ENCODE measurements at regions not wholly inside any gene's neighbourhood (a gene's known extent, or its start where the extent isn't known, plus 50 kb on each side); places are given as distances from the start of the nearest gene placed in this dataset.

- TF ChIP-seq PRDM2 (tag by site-specific recombination; IDR thresholded peaks at IDR 0.05; ENCODE audit: borderline replicate concordance) (no peak), ZNF585B (tag by site-specific recombination; IDR thresholded peaks at IDR 0.05) (no peak), ZNF248 (tag by site-specific recombination; IDR thresholded peaks at IDR 0.05) (no peak), ZNF341 (tag by site-specific recombination; IDR thresholded peaks at IDR 0.05; ENCODE audit: low read depth) (no peak)
- TF ChIP-seq, protein P1, sequence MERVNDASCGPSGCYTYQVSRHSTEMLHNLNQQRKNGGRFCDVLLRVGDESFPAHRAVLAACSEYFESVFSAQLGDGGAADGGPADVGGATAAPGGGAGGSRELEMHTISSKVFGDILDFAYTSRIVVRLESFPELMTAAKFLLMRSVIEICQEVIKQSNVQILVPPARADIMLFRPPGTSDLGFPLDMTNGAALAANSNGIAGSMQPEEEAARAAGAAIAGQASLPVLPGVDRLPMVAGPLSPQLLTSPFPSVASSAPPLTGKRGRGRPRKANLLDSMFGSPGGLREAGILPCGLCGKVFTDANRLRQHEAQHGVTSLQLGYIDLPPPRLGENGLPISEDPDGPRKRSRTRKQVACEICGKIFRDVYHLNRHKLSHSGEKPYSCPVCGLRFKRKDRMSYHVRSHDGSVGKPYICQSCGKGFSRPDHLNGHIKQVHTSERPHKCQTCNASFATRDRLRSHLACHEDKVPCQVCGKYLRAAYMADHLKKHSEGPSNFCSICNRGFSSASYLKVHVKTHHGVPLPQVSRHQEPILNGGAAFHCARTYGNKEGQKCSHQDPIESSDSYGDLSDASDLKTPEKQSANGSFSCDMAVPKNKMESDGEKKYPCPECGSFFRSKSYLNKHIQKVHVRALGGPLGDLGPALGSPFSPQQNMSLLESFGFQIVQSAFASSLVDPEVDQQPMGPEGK (tag by site-specific recombination; IDR thresholded peaks at IDR 0.05): no peak
Measured at GRCh38 chr20:60108397-60108796, 150.2 kb downstream of the CDH26 start (continued).

DNA sequence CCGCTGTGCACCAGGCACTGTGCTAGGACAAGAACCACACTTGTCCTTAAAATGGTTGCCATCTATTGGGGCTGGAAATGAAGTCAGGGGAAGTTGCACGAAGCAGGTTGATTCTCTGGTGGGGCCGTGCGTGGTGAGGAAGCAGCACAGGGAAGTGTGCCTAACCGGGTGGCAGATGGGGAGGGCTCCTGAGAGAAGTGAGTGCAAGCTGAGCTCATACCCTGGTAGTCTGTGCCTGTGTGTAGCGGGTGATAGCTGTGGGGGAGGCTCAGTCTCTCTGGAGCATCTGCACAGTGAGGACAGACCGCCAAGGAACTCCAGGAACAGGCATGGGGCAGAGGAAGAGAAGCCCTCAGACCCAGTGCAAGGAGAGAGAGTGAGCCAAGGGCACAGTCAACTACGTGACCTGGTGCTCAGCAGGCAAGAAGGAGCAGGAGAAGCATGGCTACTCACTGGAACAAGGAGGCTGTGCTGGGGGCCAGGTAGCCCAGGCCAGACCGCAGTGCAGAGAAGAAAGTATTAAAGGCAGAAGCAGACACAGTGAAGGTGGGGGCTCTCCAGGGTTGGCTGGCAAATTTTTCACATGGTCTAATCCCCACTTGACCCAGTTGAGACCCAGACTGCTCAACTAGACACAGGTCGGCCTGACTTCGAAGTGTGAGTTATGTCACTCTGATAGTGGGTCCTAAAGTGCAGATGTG, 155.0 kb downstream of the CDH26 start:
- CTCF ChIA-PET: no interaction called here
- Histone ChIP-seq H3K9me3 (ENCODE audit: control insufficient read depth, insufficient read depth, low read depth, low read length) (no peaks in the 10 kb centered on the region), H3K36me3 (ENCODE audit: control insufficient read depth in 2 of 2, insufficient read depth in 1 of 2, low read length in 2 of 2) (no peaks in the 10 kb centered on the region), H3K27ac (ENCODE audit: extremely low read depth, low read depth, low read length) (no peak overlapping the region), H3K4me3 (ENCODE audit: low read depth, low read length) (no peak overlapping the region), H3K4me1 (ENCODE audit: control insufficient read depth, insufficient read depth, low read length) (no peaks in the 10 kb centered on the region)
- POLR2A ChIA-PET: no interaction called here
- no peak for TF ChIP-seq WT1 (tag by site-specific recombination; IDR thresholded peaks at IDR 0.05)
- no peak for TF ChIP-seq ZFP37 (tag by site-specific recombination; IDR thresholded peaks at IDR 0.05)
- no peak for TF ChIP-seq HOXA7 (CRISPR knock-in tag; IDR thresholded peaks at IDR 0.05; ENCODE audit: borderline replicate concordance)
- no peak for TF ChIP-seq ZNF157 (tag by site-specific recombination; IDR thresholded peaks at IDR 0.05)
- TF ChIP-seq, protein P2, sequence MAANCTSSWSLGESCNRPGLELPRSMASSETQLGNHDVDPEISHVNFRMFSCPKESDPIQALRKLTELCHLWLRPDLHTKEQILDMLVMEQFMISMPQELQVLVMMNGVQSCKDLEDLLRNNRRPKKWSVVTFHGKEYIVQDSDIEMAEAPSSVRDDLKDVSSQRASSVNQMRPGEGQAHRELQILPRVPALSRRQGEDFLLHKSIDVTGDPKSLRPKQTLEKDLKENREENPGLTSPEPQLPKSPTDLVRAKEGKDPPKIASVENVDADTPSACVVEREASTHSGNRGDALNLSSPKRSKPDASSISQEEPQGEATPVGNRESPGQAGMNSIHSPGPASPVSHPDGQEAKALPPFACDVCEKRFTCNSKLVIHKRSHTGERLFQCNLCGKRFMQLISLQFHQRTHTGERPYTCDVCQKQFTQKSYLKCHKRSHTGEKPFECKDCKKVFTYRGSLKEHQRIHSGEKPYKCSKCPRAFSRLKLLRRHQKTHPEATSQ (tag by site-specific recombination; IDR thresholded peaks at IDR 0.05): no peak
- TF ChIP-seq, protein P3, sequence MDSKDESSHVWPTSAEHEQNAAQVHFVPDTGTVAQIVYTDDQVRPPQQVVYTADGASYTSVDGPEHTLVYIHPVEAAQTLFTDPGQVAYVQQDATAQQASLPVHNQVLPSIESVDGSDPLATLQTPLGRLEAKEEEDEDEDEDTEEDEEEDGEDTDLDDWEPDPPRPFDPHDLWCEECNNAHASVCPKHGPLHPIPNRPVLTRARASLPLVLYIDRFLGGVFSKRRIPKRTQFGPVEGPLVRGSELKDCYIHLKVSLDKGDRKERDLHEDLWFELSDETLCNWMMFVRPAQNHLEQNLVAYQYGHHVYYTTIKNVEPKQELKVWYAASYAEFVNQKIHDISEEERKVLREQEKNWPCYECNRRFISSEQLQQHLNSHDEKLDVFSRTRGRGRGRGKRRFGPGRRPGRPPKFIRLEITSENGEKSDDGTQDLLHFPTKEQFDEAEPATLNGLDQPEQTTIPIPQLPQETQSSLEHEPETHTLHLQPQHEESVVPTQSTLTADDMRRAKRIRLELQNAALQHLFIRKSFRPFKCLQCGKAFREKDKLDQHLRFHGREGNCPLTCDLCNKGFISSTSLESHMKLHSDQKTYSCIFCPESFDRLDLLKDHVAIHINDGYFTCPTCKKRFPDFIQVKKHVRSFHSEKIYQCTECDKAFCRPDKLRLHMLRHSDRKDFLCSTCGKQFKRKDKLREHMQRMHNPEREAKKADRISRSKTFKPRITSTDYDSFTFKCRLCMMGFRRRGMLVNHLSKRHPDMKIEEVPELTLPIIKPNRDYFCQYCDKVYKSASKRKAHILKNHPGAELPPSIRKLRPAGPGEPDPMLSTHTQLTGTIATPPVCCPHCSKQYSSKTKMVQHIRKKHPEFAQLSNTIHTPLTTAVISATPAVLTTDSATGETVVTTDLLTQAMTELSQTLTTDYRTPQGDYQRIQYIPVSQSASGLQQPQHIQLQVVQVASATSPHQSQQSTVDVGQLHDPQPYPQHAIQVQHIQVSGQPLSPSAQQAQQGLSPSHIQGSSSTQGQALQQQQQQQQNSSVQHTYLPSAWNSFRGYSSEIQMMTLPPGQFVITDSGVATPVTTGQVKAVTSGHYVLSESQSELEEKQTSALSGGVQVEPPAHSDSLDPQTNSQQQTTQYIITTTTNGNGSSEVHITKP (tag by site-specific recombination; IDR thresholded peaks at IDR 0.05): no peak
- no peak for TF ChIP-seq ZNF843 (tag by site-specific recombination; IDR thresholded peaks at IDR 0.05)

Data from HEK293 (cell line).